Brain pericyte (primary cell): ENCODE measurements at regions not wholly inside any gene's neighbourhood (a gene's known extent, or its start where the extent isn't known, plus 50 kb on each side); places are given as distances from the start of the nearest gene placed in this dataset.
"Not testable (repeated sequence)": the region's sequence is repeated elsewhere in the genome, so short reads cannot be mapped to it uniquely, and the experiment has no call there.

ENCODE experiments used
- DNase-seq: peaks from one replicate; pipeline ENCODE4 v3.0.0-alpha.2; 2012; ENCODE audit warnings: low read depth, low spot score

DNA sequence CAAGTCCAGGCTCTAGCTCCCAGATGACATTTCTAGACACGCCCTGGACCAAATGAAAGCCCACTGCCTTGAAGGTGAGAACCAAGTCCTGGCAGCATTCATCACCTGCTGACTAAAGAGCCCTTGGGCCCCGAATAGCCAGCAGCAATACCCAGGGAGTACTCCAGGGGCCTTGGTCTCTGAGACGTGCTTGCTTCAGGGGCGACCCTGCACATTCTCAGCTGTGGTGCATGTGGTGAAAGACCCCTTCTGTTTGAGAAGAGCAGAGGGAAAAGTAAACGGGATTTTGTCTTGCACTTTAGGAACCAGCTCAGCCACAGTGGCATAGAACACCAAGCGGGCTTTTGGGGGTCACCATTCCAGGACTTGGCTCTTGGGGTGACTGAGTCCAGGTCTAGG is 260.5 kb upstream of the MYT1L start:
- no peak for DNase-seq

DNA sequence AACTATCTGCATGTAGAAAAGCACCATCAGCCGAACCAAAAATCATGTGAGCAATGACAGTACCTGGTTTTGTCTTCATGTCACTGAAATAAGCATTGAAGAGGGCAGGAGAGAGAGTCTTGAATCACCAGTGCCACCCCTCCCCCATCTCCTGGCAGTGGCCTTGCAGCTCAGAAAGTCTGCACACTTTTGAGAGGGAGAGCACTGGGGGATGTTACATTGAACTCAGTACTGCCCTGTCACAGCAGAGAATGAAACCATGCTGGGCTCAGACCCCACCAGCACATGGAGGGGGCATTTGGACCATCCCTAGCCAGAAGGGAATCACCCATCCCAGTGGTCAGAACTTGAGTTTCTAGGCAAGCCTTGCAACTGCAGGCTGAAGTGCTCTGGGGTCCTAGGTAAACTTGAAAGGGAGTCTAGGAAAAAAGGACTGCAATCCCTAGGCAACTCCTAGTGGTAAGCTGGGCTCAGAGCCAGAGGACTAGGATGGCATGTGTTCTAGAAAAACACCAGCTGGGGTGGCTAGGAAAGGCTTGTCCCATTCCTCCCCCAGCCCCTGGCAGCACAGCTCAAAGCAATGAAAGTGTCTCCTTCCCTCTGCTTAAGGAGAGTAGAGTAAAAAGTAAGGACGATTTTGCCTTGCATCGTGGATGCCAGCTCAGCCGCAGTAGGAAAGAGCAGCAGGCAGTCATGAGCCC is 259.9 kb upstream of the MYT1L start:
- no peak for DNase-seq

DNA sequence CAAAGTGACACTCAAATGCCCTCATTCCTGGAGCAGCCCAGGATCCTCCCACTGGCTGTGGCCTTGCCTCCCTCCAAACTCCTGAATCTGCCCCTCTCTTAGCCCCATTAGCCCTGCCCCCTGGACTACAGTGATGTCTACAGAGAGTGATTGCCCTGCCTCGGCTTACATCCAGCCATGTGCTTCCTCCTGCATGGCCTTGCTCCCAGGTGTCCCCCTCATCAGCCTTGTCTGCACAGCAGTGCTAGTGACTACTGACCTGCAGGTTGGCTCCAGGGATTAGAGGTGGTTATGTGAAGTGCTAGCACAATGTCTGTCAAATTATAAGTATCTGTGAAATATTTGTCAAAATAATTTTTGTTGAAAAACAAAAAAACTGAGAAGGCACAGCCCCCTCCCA is 259.1 kb upstream of the MYT1L start:
- no peak for DNase-seq

DNA sequence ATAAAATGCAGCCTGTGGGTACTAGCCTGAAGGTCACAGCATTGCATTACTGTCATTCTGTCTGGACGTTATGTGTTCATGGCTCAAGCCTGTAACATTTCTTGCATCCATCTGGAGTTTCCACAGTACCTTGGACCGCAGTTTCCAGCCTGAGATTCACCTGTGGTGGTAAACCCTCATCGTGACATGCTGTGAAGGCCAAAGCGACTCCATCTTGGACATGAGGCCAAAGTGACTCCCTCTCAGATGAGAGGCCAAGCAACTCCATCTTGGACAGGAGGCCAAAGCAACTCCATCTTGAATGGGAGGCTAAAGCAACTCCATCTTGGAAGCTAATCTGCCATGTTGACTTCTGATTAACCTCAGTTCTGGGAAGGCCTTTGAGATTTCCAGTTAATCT is 257.7 kb upstream of the MYT1L start:
- DNase-seq = no peak

DNA sequence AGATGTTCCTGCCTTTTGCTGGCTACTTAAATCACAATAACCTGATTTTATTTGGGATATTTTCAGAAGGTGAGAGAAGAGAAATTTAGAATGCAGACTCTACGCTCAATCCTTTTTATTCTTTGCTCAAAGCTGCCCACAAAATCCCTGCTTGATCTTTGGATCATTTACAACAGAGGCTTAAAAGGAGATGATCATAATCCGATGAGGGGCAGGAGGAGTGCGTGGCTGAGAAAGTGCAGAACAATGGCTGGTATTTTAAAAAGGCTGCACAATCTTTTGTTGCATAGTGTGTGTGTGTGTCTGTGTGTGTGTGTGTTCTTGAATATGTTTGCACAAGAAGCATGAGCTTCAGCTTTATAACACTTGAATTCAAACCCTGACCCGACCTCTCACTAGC is 256.3 kb upstream of the MYT1L start:
- DNase-seq = no peak

DNA sequence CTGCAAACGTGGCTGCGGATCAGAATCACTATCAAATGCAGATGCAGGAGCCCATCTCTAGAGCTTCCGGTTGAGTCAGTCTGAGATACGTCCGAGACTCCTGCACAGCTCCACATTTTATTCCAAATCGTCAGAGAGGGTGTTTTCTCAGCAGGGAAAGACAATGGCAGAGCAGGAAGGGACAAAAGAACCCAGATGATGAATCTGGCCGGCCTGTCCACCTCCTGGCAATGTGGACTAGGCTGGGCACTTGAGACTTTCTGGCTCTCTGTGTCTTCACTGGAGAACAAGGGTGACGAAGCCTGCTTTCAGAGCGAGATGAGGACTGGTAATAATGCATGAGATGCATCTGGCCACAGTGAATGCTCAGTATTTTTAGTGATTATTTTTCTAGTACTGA is 255.9 kb upstream of the MYT1L start:
- no peak for DNase-seq

DNA sequence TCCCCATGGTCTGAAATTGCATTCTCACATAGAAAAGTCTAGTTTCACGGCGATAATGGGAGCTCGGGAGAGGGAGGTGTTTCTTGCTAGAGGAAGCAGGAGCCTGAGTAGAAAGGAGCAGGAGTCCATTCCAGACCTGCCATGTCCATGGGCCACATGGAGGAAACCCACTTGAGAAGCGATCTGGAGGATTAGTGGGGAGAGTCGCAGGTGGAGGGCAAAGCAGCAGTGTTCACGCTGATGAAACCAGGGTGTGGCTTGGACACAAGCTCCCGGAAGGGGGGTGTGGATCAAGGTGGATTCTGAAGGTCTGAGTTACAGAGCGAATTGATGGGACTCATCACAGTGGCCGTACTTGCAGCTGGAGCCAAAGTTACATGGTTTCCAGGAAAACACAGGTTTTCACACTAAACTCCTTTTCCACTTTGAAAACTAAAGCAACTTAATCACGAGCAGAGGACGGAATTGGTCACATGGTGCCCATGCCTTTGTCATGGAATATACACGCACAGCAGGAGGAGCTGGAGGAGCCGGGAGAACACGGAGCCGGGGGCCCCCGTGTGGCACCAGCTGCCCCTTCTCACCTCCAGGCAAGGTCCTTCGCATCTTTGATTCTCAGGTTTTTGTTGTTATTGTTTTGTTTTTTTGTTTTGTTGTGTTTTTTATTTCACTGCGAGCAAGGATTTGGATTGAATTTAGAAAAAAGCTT is 255.1 kb upstream of the MYT1L start:
- DNase-seq = no peak

DNA sequence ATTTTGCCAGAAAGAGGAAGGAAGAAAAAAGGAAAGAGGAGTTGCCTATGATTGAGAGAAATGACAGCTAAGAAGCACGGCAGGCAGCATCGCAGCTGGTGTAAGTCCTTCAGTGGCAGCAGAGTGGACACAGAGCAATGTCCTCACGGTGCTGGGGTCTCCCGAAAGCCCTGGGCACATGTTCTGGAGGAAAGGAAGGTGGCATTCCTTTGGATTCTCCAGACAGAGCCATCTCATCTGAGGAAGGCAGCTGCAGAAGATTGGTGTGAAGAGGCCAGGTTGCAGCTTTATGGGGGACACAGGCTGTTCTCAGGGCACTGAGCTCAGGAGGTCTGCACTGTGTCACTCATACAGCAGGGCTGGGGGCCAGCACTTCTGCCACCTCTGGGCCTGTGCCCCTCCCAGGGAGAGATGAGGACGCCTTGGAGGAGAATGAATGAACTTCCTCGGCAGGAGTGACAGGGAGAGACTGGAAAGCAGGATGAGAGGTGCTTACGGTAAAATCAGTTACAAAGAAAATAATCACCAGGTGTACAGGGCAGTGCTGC is 252.0 kb upstream of the MYT1L start:
- DNase-seq = no peak

DNA sequence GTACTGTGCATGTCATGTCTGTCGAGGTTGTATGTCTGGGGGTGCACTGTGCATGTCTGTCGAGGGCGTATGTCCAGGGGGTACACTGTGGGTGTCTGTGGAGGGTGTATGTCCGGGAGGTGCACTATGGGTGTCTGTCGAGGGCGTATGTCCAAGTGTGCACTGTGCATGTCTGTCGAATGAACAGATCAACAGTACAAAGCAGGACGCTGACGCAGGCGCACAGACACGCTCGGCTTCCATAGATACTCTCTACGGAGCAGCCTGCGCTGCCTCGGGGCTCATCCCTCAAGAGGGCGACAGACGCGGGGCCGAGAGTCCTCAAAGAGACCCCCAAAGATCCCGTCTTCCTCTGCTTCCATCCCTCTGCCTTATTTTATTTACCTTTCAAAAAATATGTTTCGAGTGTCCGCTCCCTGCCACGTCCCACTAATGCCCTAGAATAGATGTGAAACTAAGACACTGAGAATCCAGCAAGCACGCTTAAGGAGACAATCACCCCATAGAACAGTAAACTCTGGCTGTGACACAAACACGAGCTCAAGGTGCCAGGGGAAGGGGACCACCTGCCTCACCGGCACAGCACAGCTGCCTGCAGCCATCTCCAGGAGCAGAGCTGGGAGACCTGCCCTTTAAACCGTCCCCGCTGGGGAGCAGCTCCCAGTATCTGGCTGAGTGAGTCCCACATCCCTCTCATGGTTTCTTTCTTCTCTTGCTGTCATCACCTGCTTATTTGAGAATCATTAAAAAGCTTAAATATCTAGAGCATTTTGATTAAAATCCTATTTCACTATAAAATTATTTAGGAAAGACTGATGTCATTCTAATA is 250.5 kb upstream of the MYT1L start:
- no peak for DNase-seq

DNA sequence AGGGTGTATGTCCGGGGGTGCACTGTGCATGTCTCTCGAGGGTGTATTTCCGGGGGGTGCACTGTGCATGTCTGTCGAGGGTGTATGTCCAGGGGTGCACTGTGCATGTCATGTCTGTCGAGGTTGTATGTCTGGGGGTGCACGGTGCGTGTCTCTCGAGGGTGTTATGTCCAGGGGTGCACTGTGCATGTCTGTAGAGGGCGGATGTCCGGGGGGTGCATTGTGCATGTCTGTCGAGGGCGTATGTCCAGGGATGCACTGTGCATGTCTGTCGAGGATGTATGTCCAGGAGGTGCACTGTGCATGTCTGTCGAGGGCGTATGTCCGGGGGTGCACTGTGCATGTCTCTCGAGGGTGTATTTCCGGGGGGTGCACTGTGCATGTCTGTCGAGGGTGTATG is 249.8 kb upstream of the MYT1L start:
- DNase-seq = not testable (repeated sequence)

DNA sequence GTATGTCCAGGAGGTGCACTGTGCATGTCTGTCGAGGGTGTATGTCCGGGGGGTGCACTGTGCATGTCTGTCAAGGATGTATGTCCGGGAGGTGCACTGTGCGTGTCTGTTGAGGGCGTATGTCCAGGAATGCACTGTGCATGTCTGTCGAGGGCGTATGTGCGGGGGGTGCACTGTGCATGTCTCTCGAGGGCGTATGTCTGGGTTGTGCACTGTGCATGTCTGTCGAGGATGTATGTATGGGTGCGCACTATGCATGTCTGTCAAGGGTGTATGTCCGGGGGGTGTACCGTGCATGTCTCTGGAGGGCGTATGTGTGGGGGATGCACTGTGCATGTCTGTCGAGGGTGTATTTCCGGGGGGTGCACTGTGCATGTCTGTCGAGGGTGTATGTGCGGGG is 249.3 kb upstream of the MYT1L start:
- no peak for DNase-seq

DNA sequence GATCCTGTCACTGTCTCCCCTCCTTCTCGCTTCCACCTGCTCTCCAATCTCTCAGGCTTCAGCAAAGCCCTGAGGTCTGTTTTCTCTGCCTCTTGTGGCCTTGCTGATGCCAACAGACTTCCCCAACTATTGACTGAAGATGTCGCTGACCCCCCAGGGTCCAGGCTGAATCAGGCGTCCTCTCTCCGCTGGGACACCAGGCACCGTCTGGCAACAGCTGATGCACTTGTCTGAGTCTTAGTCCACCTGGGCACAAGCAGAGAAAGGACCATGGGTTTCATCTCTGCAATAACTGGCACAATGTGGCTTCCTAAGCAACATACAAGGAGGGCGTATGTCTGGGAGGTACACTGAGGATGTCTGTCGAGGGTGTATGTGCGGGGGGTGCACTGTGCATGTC is 248.7 kb upstream of the MYT1L start:
- no peak for DNase-seq

DNA sequence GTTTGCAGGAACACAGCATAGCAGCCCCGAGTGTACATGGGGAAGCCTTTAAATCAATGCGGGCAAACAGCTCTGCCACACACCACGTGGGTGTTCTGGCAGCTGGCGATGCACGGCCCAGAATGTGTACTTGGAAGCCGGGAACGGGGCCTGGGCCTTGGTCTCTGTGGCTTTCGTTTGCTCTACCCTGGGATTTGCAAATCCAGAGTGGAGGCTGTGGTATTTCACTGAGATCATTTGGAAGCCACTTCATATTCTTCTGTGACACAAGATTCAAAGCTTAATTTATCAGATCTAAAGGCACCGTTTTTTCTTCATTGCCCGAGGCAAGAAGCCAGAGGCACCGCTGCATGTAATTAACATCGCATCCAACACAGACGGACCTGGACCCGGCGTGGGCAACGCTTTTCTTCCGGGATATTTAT is 246.3 kb upstream of the MYT1L start:
- no peak for DNase-seq

DNA sequence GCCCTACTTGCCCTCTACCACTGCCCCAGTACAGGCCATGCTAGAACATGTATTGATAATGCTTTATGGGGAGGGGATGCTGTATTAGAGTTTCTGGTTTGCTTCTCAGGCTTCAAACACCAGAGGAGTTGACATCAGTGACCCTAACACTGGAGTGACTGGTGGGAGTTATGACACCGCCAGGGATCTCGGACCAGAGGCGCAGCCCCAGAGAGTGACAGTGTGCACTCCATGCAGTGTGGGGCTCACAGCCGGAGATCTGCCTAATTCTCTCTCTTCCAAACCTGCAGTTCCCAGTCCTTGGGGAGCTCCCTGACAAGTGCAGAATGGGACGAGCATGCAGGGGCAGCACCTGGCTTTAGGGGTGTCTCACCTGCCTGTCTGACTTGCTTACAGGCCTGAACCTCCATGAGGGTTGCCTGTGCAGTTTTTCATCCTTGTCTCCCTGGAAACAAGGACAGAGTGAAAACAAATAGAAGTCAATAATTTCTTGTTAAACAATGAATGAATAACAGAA is 244.9 kb upstream of the MYT1L start:
- DNase-seq = no peak

DNA sequence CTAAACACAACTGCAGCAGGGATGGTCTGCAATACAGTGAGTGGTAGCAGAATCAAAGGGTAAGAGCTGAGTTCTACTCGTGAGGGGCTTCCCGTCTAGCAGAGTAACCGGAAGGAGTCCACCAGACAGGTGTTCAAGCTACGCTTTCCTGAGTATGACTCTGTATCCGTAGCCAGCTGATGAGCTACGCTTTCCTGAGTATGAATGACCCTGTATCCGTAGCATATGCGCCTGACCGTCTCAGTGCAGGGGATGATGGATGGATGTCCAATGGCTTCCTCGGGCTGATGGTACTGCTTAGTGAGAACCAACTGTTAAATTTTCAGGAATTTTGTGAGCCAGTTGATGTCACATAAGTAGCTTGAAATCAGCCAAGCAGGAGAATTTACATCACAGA is 244.1 kb upstream of the MYT1L start:
- no peak for DNase-seq

DNA sequence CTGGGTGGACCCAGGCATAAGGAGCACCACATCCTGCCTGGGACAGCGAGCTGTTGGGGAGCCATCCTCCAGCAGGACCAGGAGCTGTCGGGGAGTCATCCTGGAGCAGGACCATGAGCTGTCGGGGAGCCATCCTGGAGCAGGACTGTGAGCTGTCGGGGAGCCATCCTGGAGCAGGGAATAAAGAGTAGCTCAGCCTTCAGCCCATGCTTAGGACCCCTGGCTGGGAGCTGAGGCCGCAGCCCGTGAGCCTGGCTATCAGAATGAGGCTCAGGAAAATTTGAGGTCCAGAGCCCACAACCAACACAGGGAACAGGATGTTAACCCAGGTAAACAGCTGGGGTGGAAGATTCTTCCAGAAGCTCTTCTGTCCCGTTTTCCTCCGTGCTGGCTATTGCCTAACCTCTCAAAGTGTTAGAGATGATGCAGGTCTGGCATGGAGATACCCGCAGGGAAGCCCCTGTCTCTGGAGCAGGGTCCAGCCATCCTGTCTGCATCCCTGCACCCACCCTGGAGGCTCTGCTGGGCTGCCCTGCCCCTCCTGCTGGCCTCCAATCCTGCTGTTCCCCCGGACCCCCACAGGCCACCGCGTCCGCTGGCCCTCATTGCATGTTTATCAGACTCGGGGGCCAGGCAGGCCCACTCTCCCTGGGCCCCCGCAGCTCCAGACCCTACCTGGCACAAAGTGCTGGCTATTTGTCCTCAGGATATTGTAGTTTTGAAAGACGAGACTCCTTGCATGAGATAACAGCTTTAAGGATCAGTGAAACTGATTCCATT is 243.5 kb upstream of the MYT1L start:
- no peak for DNase-seq

DNA sequence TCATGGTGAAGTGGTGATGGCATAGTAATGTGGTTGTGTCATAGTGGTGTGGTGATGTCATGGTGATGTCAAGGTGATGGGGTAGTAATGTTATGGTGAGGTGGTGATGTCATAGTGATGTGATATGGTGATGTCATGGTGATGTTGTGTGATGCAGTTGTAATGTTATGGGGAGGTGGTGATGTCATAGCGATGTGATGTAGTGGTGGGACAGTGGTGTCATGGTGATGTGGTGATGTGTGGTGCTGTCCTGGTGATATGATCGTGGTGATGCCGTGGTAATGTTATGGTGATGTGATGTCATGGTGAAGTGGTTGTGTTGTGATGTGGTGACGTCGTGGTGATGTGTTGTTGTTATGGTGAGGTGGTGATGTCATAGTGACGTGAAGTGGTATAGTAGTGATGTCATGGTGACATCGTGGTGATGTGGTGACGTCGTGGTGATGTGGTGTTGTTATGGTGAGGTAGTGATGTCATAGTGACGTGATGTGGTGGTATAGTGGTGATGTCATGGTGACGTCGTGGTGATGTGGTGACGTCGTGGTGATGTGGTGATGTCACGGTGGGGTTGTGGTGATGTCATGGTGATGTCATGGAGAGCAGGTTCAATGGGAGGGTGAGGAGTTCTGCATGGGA is 242.7 kb upstream of the MYT1L start:
- DNase-seq = no peak

DNA sequence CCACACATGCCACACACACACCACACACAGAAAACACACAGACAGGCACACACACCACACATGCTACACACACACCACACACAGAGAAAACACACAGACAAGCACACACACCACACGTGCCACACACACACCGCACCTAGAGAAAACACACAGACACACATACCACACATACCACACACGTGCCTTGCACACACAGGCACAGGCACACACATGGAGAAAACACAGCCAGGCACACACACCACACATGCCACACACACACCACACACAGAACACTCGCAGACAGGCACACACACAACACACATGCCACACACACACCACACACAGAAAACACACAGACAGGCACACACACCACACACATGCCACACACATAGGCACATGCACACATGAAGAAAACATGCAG is 242.1 kb upstream of the MYT1L start:
- DNase-seq = no peak

DNA sequence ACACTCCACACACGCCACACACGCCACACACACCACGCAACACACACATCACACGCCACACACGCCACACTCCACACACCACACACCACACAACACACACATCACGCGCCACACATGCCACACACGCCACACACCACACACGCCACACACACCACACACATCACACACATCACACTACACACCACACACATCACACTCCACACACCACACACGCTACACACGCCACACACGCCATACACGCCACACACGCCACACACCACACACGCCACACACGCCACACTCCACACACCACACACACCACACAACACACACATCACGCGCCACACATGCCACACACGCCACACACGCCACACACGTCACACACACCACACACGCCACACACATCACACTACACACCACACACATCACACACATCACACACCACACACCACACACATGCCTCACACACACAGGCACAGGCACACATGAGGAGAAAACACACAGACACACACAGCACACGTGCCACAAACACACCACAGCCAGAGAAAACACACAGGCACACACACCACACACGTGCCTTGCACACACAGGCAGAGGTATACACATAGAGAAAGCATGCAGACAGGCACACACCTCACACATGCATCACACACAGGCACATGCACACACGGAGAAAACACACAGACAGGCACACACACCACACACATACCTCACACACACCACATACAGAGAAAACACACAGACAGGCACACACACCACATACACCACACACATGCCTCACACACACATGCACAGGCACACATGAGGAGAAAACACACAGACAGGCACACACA is 241.5 kb upstream of the MYT1L start:
- DNase-seq = no peak
